NOMO-1 (cell line): ENCODE measurements at regions not wholly inside any gene's neighbourhood (a gene's known extent, or its start where the extent isn't known, plus 50 kb on each side); places are given as distances from the start of the nearest gene placed in this dataset.
"Not testable (repeated sequence)": the region's sequence is repeated elsewhere in the genome, so short reads cannot be mapped to it uniquely, and the experiment has no call there.

Experiments
- DNase-seq, 2 experiments: peaks; one replicate each; lab custom pipeline; 2025; ENCODE audit not compliant: unreplicated experiment in 2 of 2; lab: John Stamatoyannopoulos, UW

- DNase-seq, result no peak
These were observed 57.0 kb downstream of the MSTN start for GRCh38 chr2:190005513-190005912.

- no peak for DNase-seq
These were observed 62.9 kb downstream of the MSTN start for GRCh38 chr2:189999661-190000060.

- DNase-seq, result not testable (repeated sequence)
These were observed 63.9 kb downstream of the MSTN start for GRCh38 chr2:189998665-189999064.

DNA sequence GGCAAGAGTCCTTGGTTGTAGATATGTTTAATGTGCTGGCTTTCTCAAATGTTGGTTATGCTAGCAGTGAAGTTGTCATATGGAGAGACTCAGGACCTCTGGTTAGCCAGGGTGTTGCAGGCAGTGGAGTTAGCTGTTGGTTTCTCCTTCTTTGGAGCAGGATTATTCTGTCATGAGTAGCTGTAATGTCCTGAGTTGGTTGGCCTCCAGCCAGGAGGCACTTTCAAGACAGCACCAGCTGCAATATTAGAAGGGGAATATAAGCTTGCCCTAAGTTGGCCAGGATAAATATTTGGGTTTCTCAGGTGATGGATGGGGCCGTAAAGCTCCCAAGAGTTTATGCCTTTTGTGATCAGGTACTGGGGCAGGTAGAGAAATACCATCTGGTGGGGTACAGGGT, 65.5 kb downstream of the MSTN start:
- DNase-seq, result no peak

DNA sequence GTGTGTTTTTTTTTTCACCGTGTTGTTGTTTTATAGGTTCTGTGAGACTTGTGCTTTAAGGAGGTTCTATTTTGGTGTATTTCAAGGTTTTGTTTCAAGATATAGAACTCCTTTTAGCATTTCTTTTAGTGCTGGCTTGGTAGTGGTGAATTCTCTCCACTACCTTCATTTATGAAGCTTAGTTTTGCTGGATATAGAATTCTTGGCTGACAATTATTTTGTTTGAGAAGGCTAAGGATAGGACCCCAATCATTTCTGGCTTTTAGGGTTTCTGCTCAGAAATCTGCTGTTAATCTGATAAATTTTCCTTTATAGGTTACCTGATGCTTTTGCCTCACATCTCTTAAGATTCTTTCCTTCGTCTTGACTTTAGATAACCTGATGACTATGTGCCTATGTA, 66.8 kb downstream of the MSTN start:
- DNase-seq, result no peak

GRCh38 chr2:189982780-189983394, 79.6 kb downstream of the MSTN start:
- no peak for DNase-seq

DNA sequence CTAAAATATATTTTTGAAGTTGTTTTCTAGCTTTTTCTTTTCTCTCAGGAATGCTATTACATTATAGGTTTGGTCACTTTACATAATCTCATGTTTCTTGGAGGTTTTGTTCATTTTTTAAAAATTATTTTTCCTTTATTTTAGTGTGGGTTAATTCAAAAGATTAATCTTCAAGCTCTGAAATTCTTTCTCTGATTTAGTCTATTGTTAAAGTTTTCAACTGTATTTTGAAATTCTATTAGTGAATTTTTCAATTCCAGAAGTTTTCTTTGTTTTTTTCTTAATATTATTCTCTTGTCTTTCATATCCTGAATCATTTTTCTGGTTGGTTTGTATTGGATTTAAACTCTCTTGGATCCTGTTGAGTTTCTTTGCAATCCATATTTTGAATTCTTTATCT, 80.4 kb downstream of the MSTN start:
- no peak for DNase-seq

DNA sequence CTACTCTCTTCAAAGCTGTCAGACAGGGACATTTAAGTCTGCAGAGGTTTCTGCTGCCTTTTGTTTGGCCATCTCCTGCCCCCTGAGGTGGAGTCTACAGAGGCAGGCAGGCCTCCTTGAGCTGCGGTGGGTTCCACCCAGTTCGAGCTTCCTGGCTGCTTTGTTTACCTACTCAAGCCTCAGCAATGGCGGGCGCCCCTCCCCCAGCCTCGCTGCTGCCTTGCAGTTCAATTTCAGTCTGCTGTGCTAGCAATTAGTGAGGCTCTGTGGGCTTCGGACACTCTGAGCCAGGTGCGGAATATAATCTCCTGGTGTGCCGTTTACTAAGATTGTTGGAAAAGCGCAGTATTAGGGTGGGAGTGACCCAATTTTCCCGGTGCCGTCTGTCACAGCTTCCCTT, 86.0 kb downstream of the MSTN start:
- not testable (repeated sequence) for DNase-seq

GRCh38 chr2:189960346-189960745, 102.2 kb downstream of the MSTN start:
- DNase-seq, result no peak

- no peak for DNase-seq
These were observed 103.1 kb downstream of the MSTN start for GRCh38 chr2:189959450-189959849.

DNA sequence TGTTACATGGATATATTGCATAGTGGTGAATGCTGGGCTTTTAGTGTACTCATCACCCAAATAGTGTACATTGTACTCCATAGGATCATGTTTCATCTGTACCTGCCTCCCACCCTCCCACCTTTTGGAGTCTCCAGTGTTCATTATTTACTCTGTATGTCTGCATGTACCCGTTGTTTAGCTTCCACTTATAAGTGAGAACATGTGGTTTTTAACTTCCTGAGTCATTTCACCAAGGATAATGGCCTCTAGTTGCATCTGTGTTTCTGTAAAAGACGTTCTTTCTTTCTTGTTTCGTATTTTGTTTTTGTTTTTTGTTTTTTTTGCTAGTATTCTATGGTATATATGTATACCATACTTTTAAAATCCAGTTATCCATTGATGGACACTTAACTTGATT, 107.5 kb downstream of the MSTN start:
- DNase-seq, result no peak

DNA sequence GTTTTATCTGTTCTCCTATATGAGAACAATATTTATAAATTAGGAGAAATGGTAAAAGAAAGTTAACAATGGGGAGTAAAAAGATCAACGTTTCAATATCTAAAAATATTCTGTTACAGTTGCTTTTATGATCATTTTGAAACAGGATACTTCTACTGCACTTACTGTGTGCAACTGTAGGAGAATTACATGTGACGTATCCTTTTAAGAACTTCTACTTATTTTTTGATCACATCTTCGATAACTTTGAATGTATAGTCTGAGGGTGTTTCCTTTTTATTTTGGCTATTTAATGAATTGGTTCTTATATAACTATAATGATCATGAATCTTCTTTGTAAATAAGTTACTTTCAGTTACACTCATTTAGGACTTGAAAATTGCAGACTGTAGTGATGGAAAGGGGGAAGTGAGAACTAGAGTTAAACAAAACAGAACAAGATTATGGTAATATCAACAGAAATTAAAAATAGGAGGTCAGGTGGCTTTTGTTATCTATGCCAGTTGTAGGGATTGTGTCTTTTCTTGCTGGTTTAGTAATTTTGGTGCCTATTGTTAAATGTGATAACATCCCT, 109.9 kb downstream of the MSTN start:
- peak; percentile 12 to 58 for DNase-seq

GRCh38 chr2:189951791-189952535, 110.6 kb downstream of the MSTN start:
- no peak for DNase-seq

DNA sequence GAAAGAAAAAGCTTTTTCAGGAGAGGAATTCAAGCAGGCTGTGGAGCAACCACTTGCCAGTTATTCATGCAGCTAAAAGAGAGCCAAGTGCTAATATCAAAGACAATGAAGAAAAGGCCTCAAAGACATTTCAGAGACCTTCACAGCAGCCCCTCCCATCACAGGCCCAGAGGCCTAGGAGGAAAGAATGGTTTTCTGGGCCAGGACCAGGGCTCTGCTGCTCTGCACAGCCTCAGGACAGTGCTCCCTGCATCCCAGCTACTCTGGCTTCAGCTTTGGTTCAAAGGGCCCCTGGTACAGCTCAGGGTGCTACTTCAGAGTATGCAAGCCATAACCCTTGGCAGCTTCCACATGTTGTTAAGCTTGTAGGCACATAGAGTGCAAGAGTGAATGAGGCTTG, 119.5 kb downstream of the MSTN start:
- DNase-seq, result no peak

- DNase-seq, result no peak
These were observed 121.6 kb downstream of the MSTN start for GRCh38 chr2:189940913-189941312.

DNA sequence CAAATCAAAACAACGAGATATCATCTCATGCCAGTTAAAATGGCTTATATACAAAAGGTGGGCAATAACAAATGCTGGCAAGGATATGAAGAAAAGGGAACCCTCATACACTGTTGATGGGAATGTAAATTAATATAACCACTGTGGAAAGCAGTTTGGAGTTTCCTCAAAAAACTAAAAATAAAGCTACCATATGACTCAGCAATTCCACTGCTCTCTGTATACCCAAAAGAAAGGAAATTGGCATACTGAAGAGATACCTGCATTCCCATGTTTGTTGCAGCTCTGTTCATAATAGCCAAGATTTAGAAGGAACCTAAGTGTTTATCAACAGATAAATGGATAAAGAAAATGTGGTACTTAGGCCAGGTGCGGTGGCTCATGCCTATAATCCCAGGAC, 124.8 kb downstream of the MSTN start:
- no peak for DNase-seq

GRCh38 chr2:189933911-189934399, 128.6 kb downstream of the MSTN start:
- DNase-seq, result no peak

- no peak for DNase-seq
These were observed 129.5 kb downstream of the MSTN start for GRCh38 chr2:189933041-189933440.

DNA sequence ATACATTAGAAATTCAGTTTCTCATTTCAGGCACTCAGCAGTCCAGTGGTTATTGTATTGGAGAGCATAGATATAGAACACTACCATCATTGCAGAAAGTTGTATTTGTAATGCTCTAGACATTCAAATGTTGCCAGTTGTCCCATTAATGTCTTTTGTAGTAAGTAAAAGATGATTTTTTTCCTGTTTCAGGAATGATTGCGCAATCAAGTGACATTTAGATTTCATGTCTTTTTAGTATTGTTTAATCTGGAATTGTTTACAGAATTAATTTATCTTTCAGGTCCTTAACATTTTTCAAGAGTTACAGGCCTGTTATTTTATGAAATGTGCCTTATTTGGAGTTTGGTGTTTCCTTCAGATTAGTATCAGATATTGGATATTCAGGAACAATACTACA, 134.7 kb downstream of the MSTN start:
- no peak for DNase-seq
